ENCODE measurements at regions not wholly inside any gene's neighbourhood (a gene's known extent, or its start where the extent isn't known, plus 50 kb on each side); places are given as distances from the start of the nearest gene placed in this dataset.

DNA sequence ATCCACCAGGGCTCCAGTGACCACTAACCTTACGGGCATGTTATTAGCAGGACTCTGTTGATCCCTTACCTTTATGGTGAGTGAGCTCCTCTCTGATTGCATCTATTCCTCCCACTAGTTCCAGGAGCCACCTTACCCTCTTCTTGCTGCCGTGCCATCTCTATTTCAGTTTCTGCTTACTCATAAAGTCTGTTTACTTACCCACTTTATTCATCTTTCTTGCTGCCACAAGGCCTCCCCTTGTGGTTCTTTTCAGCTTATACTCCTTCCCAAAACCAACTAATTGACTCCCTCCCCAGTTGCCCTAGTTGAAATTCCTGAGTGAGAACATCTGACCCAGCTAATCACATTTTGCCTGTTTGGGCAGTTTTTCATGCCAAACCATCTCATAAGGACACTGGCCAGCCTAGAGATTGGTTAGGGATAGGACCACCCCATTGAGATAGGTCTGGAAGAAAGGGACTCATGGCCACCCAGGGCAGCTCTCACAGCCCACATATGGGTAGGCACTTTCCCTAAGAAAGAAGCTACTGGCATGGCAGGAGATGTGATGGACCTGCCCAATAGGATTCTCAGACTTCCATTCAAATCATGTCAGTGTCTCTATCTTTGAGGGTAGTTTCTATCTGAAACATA, 412.7 kb downstream of the EFNA5 start:
- no peak for DNase-seq

- no peak for DNase-seq
Observed at GRCh38 chr5:107254902-107255234, 415.9 kb downstream of the EFNA5 start.

DNA sequence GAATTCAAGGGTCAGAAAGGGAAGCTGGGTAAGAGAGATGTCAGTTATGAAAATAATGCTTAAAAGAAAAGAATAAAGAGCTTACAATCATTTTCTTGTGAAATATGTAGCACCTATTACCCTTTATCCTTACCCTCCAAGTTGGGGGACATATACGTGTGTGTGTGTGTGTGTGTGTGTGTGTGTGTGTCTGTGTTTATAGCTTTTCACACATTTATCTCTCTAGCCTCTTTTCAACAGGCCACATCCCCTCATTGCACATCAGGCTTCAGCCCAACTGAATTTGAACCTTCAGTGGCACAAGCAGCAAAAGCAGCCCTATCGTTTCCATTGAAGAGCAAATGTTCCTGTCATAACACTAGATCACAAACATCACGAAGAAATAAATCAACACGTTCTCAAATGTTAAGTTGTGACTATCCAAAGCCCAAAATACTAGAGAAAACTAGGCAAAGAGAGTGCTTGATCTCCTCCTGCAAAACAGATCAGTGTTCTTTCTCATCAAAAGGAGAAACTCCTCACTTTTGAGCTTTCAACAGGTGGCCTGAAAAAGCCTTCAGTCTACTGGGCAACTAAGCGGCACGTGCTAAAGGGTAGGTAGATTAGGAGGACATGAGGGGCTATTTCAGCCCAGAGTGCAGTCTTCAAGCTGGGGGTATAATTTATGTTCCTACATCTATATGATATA, 416.4 kb downstream of the EFNA5 start:
- DNase-seq = no peak

GRCh38 chr5:107253246-107253645, 417.5 kb downstream of the EFNA5 start:
- no peak for DNase-seq

DNA sequence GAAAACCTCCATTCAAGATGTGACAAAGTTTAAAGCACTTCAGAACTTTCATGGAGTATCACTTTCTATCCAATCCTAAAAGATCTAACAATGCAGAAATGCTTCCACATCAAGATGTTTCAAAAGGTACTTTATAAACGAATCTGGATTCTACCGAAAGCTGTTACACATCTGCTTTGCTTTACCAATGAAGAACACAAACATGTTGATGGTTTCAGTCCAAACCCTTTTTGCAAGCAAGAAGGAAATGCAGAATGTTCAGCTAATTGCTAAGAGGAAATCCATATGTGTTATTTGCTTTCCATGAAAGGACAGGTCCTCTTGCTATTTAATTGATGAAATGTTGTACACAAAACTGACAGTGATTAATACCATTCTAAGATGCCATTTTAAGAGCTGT, 419.6 kb downstream of the EFNA5 start:
- DNase-seq = no peak

GRCh38 chr5:107248066-107248695, 422.6 kb downstream of the EFNA5 start:
- DNase-seq = peak in 1 of 2 experiments; percentile 67

DNA sequence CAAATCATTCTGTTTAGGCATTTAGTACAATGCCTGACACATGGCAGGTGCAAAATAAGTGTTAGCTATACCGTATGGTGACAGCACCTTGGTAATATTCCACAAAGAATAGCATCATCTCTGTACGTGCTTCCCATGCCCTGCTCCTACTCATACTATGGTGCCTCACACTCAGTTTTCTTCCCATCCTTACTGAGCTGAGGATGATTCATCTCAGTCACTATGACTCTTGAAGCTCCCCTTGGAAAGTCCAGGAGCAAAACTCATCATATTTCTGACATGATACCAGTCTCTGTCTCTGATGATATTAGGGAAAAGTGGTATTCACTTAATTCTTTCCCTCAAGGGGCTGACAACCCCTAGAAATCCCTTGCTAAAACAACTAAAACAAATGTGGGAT, 423.3 kb downstream of the EFNA5 start:
- no peak for DNase-seq

GRCh38 chr5:107243220-107243579, 427.5 kb downstream of the EFNA5 start:
- DNase-seq = no peak

- no peak for DNase-seq
Observed at GRCh38 chr5:107242411-107243219, 428.1 kb downstream of the EFNA5 start.

- DNase-seq = no peak
Observed at GRCh38 chr5:107241841-107242240, 428.9 kb downstream of the EFNA5 start.

DNA sequence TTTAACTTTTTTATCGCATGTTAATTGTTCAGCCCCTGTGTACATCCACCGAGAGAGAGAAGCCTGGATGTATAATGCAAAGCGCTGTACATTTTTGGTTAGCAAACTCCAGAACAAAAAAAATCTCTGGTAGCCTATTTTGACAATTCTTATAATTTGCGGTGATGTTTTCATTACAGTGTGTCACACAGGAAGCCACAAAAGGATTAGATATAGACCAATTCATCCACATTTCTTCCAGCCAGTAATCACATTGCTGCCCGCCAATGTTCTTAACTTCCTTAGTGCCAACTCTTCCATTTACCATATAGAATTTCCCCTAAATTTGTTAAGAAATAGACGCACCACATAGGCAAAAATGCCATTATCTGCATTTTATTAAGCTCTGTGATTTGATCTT, 435.6 kb downstream of the EFNA5 start:
- DNase-seq = no peak

DNA sequence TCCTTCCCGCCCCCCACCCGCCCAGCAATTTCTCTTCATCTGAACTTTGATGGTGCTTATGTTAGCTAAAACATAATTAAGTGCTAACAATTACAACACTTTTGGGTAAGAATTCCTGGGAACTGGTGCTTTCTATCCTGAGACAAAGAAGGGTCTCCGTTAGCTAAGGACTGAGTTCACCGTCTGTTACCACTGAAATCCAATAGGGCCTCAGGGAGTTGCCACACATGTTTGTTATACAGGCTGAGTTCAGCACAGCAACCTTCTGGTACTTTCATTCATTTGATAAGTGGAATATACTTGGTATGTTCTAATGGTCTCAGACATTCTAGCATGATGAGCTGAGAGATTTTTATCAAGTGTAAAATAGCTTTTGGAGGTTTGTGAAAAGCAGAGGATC, 437.9 kb downstream of the EFNA5 start:
- DNase-seq = no peak

GRCh38 chr5:107232293-107232692, 438.4 kb downstream of the EFNA5 start:
- DNase-seq = no peak

DNA sequence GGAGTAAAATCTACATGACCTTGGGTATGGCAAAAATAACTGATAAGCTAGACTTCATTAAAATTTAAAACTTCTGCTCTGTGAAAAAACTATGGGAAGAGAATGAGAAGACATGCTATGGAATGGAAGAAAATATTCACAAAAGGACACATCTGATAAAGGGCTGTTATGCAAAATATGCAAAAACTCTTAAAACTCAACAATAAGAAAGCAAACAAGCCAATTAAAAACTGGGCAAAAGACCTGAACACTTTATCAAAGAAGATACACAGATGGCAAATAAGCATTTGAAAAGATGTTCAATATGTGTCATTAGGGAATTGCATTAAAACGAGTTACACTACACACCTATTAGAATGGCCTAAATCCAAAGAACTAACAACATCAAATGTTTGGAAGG, 439.5 kb downstream of the EFNA5 start:
- no peak for DNase-seq

DNA sequence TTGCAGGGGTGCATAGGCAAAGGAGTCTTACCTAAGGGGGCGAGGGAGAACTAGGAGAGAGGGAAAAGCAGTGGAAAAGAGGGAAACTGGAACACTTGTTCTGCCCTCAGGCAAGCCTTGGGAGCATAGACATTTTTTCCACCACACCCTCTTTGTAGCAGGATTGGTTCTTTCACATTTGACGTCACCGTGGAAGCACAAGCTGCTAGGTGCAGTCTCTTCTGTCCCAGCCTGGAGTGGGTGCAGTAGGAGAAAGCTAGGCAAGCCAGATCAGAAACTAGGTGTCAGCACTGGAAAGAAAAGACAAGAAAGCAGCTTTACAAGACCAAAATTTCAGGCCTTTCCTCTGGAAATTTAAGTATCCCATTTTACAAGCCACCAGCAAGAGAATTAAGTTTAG, 440.4 kb downstream of the EFNA5 start:
- DNase-seq = no peak

DNA sequence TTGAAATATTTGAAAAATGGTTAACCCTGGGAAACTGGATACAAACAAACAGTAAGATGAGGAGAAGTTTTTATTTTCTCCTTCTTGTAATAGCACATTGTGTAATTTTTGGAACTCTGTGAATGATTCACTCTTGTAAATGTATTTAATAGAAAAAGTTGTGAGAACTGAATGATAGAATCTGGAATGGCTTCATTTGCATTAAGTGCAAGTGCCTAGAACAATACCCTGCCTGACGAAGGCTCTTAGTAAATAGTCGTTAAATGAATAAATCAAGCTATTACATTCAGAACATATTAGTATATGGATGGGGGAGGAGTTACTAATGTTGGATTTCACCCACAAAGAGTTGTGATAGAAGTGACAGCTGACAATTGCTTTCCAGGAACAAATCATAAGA, 442.5 kb downstream of the EFNA5 start:
- DNase-seq = no peak

- DNase-seq = no peak
Observed at GRCh38 chr5:107224272-107224671, 446.5 kb downstream of the EFNA5 start.

- no peak for DNase-seq
Observed at GRCh38 chr5:107223066-107223465, 447.7 kb downstream of the EFNA5 start.

- DNase-seq = no peak
Observed at GRCh38 chr5:107219993-107220392, 450.7 kb downstream of the EFNA5 start.

- DNase-seq = no peak
Observed at GRCh38 chr5:107218457-107219193, 452.1 kb downstream of the EFNA5 start.

DNA sequence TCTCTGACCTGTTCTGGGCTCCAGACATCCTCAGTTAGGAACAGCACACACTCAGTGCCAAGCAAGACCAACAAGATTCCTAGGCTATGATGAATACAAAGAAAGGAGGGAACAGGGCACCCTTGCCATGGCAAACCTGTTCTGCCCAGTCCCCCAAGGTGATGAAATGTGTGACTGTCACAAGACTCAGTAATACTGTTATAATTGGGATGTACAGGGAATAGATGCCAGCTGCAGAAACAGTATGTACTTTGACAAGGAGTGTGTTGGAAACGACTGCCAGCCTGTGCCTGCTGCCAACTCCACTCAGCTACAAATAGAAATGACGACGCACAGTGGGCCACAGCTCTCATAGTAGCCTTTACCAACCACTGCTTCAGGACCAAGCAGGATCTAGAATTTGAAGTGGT, 453.0 kb downstream of the EFNA5 start:
- no peak for DNase-seq

DNA sequence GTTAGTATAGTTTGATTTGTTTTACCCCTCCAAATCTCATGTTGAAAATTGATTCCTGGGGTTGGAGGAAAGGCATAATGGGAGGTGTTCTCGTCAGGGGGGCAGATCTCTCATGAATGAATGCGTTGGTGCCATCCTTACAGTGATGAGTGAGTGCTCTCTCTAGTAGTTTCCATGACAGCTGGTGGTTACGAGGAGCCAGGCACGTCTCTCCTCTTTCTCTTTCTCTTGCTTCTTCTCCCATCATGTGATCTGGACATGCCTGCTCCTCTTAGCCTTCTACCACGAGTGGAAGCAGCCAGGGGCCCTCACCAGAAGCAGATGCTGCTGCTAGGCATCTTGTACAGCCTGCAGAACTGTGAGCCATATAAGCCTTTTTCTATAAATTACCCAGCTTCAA, 454.1 kb downstream of the EFNA5 start:
- DNase-seq = no peak

- DNase-seq = no peak
Observed at GRCh38 chr5:107215611-107216010, 455.1 kb downstream of the EFNA5 start.
